K562 (cell line): ENCODE measurements at regions not wholly inside any gene's neighbourhood (a gene's known extent, or its start where the extent isn't known, plus 50 kb on each side); places are given as distances from the start of the nearest gene placed in this dataset.

Experiments used
- ATAC-seq: fragments of 200-7000 bp; cut with Tn5 transposase; 3 replicates; pipeline ENCODE4 v1.9.1; 2020; ENCODE audit warnings: moderate library complexity
- BruUV-seq: library from RNA; stranded (reverse); fragments of 400-500 nt; replicated peaks from 2 replicates; lab custom pipeline; 2021; lab: Mats Ljungman, UMichigan
- CTCF ChIA-PET: fragments of 300-600 bp; formaldehyde crosslinking; extraction: SDS; loops from one replicate; lab custom pipeline; 2021; ENCODE audit warnings: low intra/inter-chr PET ratio; lab: Yijun Ruan, JAX
- POLR2A ChIA-PET: fragments of 300-600, 350-650 bp; sonication (Branson Sonifier 250); formaldehyde crosslinking; extraction: SDS; loops from one replicate; lab custom pipeline; 2021; ENCODE audit warnings: antibody characterized with exemption, inconsistent platforms; lab: Yijun Ruan, JAX
- DNase-seq, 4 experiments: peaks; one replicate each; pipeline versions ENCODE4 v3.0.0 to v3.0.0-alpha.2; 2011 to 2018; ENCODE audit warnings: low spot score in 3 of 4, mixed read lengths in 3 of 4; ENCODE audit errors: extremely low read depth in 1 of 4
- FAIRE-seq: peaks from 2 replicates; lab custom pipeline; 2011; peaks lifted over from hg19 to GRCh38; lab: Jason Lieb, UNC
- H2AFZ ChIP-seq: 2 replicates; pipeline ENCODE4 v1.6.0; 2011; ENCODE audit warnings: low read depth, low read length, control low read depth, inconsistent platforms
- H3K27ac ChIP-seq: fragments of 200-600 bp; 3 replicates; pipeline ENCODE4 v1.8.0; 2011; ENCODE audit warnings: low read depth, mild to moderate bottlenecking, control low read depth, inconsistent platforms, low read length, moderate library complexity, mixed read lengths; ENCODE audit errors: extremely low read depth
- H3K27me3 ChIP-seq, 2 experiments: fragments of 300-600 bp in 1 of 2; 2 replicates in 1 of 2; 3 replicates in 1 of 2; pipeline versions ENCODE4 v1.6.0 to v1.8.0; 2011; ENCODE audit warnings: inconsistent platforms in 2 of 2, low read length in 2 of 2, mild to moderate bottlenecking in 1 of 2, mixed read lengths in 1 of 2, moderate library complexity in 1 of 2; ENCODE audit not compliant: control insufficient read depth in 2 of 2, insufficient read depth in 2 of 2
- H3K36me3 ChIP-seq: fragments of 300-600 bp; 3 replicates; pipeline ENCODE4 v1.8.0; 2011; ENCODE audit warnings: mild to moderate bottlenecking, low read length, inconsistent platforms; ENCODE audit not compliant: control insufficient read depth, insufficient read depth
- H3K4me1 ChIP-seq, 2 experiments: fragments of 200-600 bp in 1 of 2; replicated peaks in 1 of 2; 2 replicates in 1 of 2; 3 replicates in 1 of 2; pipeline versions ENCODE4 v1.5.1 to v1.8.0; 2011; ENCODE audit warnings: inconsistent platforms in 2 of 2, low read length in 2 of 2, mild to moderate bottlenecking in 1 of 2, mixed read lengths in 1 of 2, moderate library complexity in 1 of 2; ENCODE audit not compliant: control insufficient read depth in 2 of 2, insufficient read depth in 2 of 2
- H3K4me2 ChIP-seq: 2 replicates; pipeline ENCODE4 v1.6.1; 2011; ENCODE audit warnings: low read length, control low read depth, inconsistent platforms, mixed read lengths; ENCODE audit not compliant: insufficient read depth
- H3K4me3 ChIP-seq: fragments of 200-600 bp; sonication (generic), shearing (Covaris generic); 2 replicates; pipeline ENCODE4 v1.5.1; 2016; ENCODE audit warnings: control low read depth, inconsistent platforms
- H3K79me2 ChIP-seq: fragments of 200-600 bp; 3 replicates; pipeline ENCODE4 v1.8.0; 2011; ENCODE audit warnings: low read length, inconsistent platforms; ENCODE audit not compliant: control insufficient read depth, insufficient read depth
- H3K9ac ChIP-seq, 2 experiments: 2 replicates each; pipeline versions ENCODE4 v1.6.0 to v1.6.1; 2011; ENCODE audit warnings: low read depth in 2 of 2, low read length in 2 of 2, control low read depth in 1 of 2, inconsistent platforms in 1 of 2, mild to moderate bottlenecking in 1 of 2, mixed read lengths in 1 of 2; ENCODE audit not compliant: insufficient read depth in 1 of 2
- H3K9me1 ChIP-seq: one replicate; pipeline ENCODE4 v1.6.0; 2011; ENCODE audit warnings: inconsistent platforms, mild to moderate bottlenecking, low read length, moderate library complexity; ENCODE audit not compliant: control insufficient read depth, insufficient read depth
- H3K9me3 ChIP-seq: replicated peaks from 2 replicates; pipeline ENCODE4 v1.5.1; 2011; ENCODE audit warnings: low read depth, low read length, inconsistent platforms; ENCODE audit not compliant: control insufficient read depth, insufficient read depth
- H4K20me1 ChIP-seq: replicated peaks from 2 replicates; pipeline ENCODE4 v1.6.1; 2011; ENCODE audit warnings: low read length, inconsistent platforms, mixed read lengths; ENCODE audit not compliant: control insufficient read depth, insufficient read depth
- CREB3L1 ChIP-seq: fragments of 450-650 bp; IDR thresholded peaks from 2 replicates; pipeline ENCODE4 v1.6.1; 2014; ENCODE audit warnings: low read depth, mild to moderate bottlenecking, moderate library complexity, borderline replicate concordance
- DLX4 ChIP-seq: fragments of 250-450 bp; sonication (Bioruptor Pico); IDR thresholded peaks from 2 replicates; pipeline ENCODE4 v1.6.1; 2021; ENCODE audit warnings: mild to moderate bottlenecking
- DPF2 ChIP-seq: fragments of 450-650 bp; IDR thresholded peaks from 2 replicates; pipeline ENCODE4 v1.6.1; 2016
- E2F3 ChIP-seq: fragments of 250-450 bp; sonication (Bioruptor Pico); IDR thresholded peaks from 2 replicates; pipeline ENCODE4 v1.4.0; 2020; ENCODE audit warnings: mild to moderate bottlenecking
- E2F6 ChIP-seq, 2 experiments: IDR thresholded peaks; 2 replicates each; pipeline ENCODE4 v1.6.1; 2011; ENCODE audit warnings: borderline replicate concordance in 1 of 2, control low read depth in 1 of 2, low read depth in 1 of 2, low read length in 1 of 2, mild to moderate bottlenecking in 1 of 2, mixed read lengths in 1 of 2, moderate library complexity in 1 of 2; ENCODE audit not compliant: insufficient read depth in 1 of 2, insufficient read length in 1 of 2, poor library complexity in 1 of 2, severe bottlenecking in 1 of 2; ENCODE audit errors: extremely low read depth in 1 of 2
- FOXA1 ChIP-seq: fragments of 450-650 bp; IDR thresholded peaks from 2 replicates; pipeline ENCODE4 v1.6.1; 2016; ENCODE audit warnings: mild to moderate bottlenecking, borderline replicate concordance
- HDAC3 ChIP-seq: fragments of 450-650 bp; IDR thresholded peaks from 2 replicates; pipeline ENCODE4 v1.6.1; 2018; ENCODE audit warnings: borderline replicate concordance, mild to moderate bottlenecking, moderate library complexity; ENCODE audit not compliant: partially characterized antibody
- KDM1A ChIP-seq, 2 experiments: fragments of 450-650 bp; IDR thresholded peaks; 2 replicates each; pipeline ENCODE4 v1.6.1; 2016; ENCODE audit warnings: mild to moderate bottlenecking in 2 of 2
- LARP7 ChIP-seq: fragments of 450-650 bp; IDR thresholded peaks from 2 replicates; pipeline ENCODE4 v1.6.1; 2016
- MCM7 ChIP-seq, 2 experiments: fragments of 450-650 bp; IDR thresholded peaks; 2 replicates each; pipeline ENCODE4 v1.6.1; 2016 to 2018
- OTX1 ChIP-seq: fragments of 450-650 bp; formaldehyde crosslinking; IDR thresholded peaks from 2 replicates; pipeline ENCODE4 v1.4.0; 2022; ENCODE audit warnings: mild to moderate bottlenecking
- PHF20 ChIP-seq: fragments of 450-650 bp; IDR thresholded peaks from 2 replicates; pipeline ENCODE4 v1.6.1; 2018; ENCODE audit not compliant: partially characterized antibody
- POLR2H ChIP-seq: IDR thresholded peaks from 2 replicates; pipeline ENCODE4 v1.6.1; 2016; ENCODE audit warnings: missing genetic modification characterization, low read depth, mild to moderate bottlenecking, control low read depth, missing compliant biosample characterization, moderate library complexity
- RREB1 ChIP-seq: fragments of 250-450 bp; sonication (Bioruptor Pico); IDR thresholded peaks from 2 replicates; pipeline ENCODE4 v1.4.0; 2020
- SREBF1 ChIP-seq: fragments of 150-350 bp; IDR thresholded peaks from 2 replicates; pipeline ENCODE4 v1.6.1; 2014; ENCODE audit warnings: antibody characterized with exemption, low read depth, low read length, borderline replicate concordance
- WGBS: fragments of 100-300 bp; shearing (Covaris generic); methylation state at CpG from one replicate; pipeline ENCODE4 v1.1.6; 2016; ENCODE audit warnings: low coverage, mixed read lengths; ENCODE audit not compliant: insufficient coverage; ENCODE audit errors: missing lambda C conversion rate; 5-methylcytosine and 5-hydroxymethylcytosine counted together
- in situ Hi-C: fragments of 300-500 bp; cut with MboI; formaldehyde crosslinking; loops from 4 replicates; pipeline ENCODE4 v1.15.0; 2018; ENCODE audit warnings: inconsistent platforms, mixed read lengths
- intact Hi-C: fragments of 100-400 bp; cut with micrococcal nuclease; formaldehyde crosslinking; loops from 2 replicates; pipeline ENCODE4 v1.14.2; 2022

- no peak for FAIRE-seq
- no peak overlapping the region for H3K9ac ChIP-seq
- TF ChIP-seq DPF2 (no peak), POLR2H (tag) (no peak), E2F6 (IDR thresholded peaks at IDR 0.05; ENCODE audit: borderline replicate concordance in 1 of 2, extremely low read depth in 1 of 2, insufficient read depth in 1 of 2, insufficient read length in 1 of 2, low read depth in 1 of 2, low read length in 1 of 2, poor library complexity in 1 of 2, severe bottlenecking in 1 of 2) (no peak), HDAC3 (no peak), KDM1A (IDR thresholded peaks at IDR 0.05) (no peak), MCM7 (IDR thresholded peaks at IDR 0.05) (no peak), E2F3 (CRISPR knock-in tag) (no peak), SREBF1 (no peak), CREB3L1 (no peak), RREB1 (CRISPR knock-in tag) (no peak), OTX1 (CRISPR knock-in tag) (no peak), DLX4 (CRISPR knock-in tag) (no peak), PHF20 (no peak), FOXA1 (no peak), LARP7 (no peak)
Measured at GRCh38 chr13:78022164-78022877, 103.7 kb upstream of the EDNRB start.

More at GRCh38 chr13:78022164-78022877, 103.7 kb upstream of the EDNRB start:
- 3% methylated on average over 2 of the region's 2 CpGs for WGBS
- no peak overlapping the region for H3K4me3 ChIP-seq
- H4K20me1 ChIP-seq, result no peaks in the 10 kb centered on the region
- H3K4me1 ChIP-seq, result no peaks in the 10 kb centered on the region
- H3K27me3 ChIP-seq, result no peaks in the 10 kb centered on the region
- H3K36me3 ChIP-seq, result no peaks in the 10 kb centered on the region
- no peaks in the 10 kb centered on the region for H3K79me2 ChIP-seq
- BruUV-seq, result no TSS peak
- H3K9me1 ChIP-seq, result no peaks in the 10 kb centered on the region
- H3K27ac ChIP-seq, result no peak overlapping the region
- ChIA-PET POLR2A (no interaction called here), CTCF (no interaction called here)
- in situ Hi-C loops (no loop called here), intact Hi-C loops (no loop called here)
- no peak overlapping the region for H3K4me2 ChIP-seq
- DNase-seq (no peak), ATAC-seq (no peak)
- no peak overlapping the region for H2AFZ ChIP-seq
- no peaks in the 10 kb centered on the region for H3K9me3 ChIP-seq
